ENCODE measurements at regions not wholly inside any gene's neighbourhood (a gene's known extent, or its start where the extent isn't known, plus 50 kb on each side); places are given as distances from the start of the nearest gene placed in this dataset.

DNA sequence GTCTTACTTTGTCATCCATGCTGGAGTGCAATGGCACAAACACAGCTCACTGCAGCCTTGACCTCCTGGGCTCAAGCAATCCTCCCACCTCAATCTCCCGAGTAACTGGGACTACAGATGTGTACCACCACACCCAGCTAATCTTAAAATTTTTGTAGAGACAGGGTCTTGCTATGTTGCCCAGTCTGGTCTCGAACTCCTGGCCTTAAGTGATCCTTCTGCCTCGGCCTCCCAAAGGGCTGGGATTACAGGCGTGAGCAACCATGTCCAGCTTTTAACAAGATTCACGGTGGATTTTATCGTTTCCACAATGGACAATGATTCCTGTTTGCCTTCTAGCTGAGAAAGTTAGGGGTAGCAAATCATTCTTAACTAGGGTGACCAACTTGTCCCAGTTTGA is 165.9 kb downstream of the ZNF608 start:
- TF ChIP-seq POLR2AphosphoS5 (IDR thresholded peaks at IDR 0.05; ENCODE audit: insufficient read depth, low read depth, low read length) (no peak), POLR2A (IDR thresholded peaks at IDR 0.05; ENCODE audit: low read depth, low read length) (no peak), JUN (IDR thresholded peaks at IDR 0.05; ENCODE audit: borderline replicate concordance, insufficient read depth, insufficient read length, low read depth) (no peak), EZH2 (IDR thresholded peaks at IDR 0.05; ENCODE audit: borderline replicate concordance, low read depth, low read length, severe bottlenecking) (no peak), FOS (IDR thresholded peaks at IDR 0.05; ENCODE audit: borderline replicate concordance, insufficient read depth, low read length) (no peak), MYC (IDR thresholded peaks at IDR 0.05; ENCODE audit: low read depth, low read length) (no peak), GATA2 (IDR thresholded peaks at IDR 0.05; ENCODE audit: insufficient read depth, insufficient read length, low read depth, low read length) (no peak)
- TF ChIP-seq, protein P1, sequence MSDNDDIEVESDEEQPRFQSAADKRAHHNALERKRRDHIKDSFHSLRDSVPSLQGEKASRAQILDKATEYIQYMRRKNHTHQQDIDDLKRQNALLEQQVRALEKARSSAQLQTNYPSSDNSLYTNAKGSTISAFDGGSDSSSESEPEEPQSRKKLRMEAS (IDR thresholded peaks at IDR 0.05; ENCODE audit: insufficient read depth, insufficient read length): no peak
- TF ChIP-seq, protein P2, sequence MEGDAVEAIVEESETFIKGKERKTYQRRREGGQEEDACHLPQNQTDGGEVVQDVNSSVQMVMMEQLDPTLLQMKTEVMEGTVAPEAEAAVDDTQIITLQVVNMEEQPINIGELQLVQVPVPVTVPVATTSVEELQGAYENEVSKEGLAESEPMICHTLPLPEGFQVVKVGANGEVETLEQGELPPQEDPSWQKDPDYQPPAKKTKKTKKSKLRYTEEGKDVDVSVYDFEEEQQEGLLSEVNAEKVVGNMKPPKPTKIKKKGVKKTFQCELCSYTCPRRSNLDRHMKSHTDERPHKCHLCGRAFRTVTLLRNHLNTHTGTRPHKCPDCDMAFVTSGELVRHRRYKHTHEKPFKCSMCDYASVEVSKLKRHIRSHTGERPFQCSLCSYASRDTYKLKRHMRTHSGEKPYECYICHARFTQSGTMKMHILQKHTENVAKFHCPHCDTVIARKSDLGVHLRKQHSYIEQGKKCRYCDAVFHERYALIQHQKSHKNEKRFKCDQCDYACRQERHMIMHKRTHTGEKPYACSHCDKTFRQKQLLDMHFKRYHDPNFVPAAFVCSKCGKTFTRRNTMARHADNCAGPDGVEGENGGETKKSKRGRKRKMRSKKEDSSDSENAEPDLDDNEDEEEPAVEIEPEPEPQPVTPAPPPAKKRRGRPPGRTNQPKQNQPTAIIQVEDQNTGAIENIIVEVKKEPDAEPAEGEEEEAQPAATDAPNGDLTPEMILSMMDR (IDR thresholded peaks at IDR 0.05; ENCODE audit: extremely low read depth in 1 of 2, insufficient read depth in 1 of 2, low read depth in 1 of 2, low read length in 2 of 2): no peak

Measured in endothelial cell of umbilical vein (primary cell).